ENCODE measurements at regions not wholly inside any gene's neighbourhood (a gene's known extent, or its start where the extent isn't known, plus 50 kb on each side); places are given as distances from the start of the nearest gene placed in this dataset.

DNA sequence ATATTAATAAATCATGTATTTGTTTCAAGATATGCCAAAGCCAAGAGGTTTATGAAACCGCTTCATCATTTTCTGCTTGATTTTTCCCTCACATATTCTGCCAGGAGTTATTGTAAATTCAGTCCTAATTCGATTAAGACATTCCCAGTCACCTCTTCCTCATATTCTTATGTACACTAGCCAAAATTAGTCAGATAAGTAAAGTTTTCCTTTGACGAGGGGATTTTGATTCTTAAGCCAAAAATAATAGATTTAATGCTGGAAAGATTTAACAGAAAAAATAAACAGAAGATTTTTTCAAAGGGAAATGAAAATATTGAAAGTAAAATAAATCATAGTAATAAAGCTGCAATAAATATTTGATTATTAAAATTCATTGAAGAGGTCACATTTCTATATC is 51.0 kb upstream of the VEGFC start:
- no peak for DNase-seq

DNA sequence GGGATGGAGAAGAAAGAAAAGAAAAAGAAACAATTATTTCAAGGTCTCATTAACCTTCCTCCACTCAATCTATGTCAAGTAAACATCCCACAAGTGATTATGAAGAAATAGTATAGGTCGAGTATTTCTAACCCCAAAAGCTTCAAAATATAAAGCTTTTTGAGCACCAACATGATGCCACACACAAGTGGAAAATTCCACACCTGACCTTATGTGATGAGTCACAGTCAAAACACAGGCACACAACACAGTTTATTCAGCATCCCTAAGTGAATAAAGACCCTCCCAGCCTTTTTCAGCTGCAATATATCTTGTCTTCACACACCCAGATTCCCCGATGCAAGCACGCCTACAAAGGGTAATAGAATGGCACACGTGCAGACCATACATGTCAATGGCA is 51.7 kb upstream of the VEGFC start:
- no peak for DNase-seq

- no peak for DNase-seq
These were observed 52.9 kb upstream of the VEGFC start for GRCh38 chr4:176845636-176846035.

DNA sequence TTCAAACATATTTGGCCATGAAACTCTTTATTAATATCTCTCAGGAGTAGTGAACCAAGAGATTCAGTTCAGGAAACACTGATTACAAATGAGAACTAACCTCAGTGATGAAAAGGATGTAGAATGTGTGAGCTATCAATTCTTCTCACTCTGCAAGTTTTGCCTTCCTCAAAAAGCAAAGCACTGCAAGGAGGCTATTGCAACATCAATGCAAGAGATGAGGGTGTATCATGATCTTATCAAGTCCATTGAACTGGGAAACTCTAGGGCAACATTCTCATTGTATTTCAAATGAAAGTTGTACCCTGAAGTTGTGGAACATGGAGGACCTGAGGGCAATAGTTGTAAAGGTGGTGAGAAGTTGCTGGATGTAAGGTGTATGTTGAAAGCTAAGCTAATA is 56.4 kb upstream of the VEGFC start:
- DNase-seq, result no peak

DNA sequence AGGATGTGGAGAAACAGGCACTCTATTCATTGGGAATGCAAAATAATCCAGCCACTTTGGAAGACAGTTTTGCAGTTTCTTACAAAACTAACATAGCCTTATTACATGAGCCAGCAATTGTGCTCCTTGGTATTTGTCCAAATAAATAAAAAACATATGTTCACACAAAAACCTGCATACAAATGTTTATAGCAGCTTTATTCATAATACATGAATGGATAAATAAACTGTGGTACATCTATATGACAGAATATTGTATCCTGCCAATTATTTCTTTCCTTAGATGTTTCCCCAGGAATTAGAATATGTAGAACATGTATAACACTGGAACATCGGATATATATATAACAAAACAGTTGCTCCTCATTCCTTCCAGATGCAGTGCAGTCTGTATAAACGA is 57.7 kb upstream of the VEGFC start:
- no peak for DNase-seq

DNA sequence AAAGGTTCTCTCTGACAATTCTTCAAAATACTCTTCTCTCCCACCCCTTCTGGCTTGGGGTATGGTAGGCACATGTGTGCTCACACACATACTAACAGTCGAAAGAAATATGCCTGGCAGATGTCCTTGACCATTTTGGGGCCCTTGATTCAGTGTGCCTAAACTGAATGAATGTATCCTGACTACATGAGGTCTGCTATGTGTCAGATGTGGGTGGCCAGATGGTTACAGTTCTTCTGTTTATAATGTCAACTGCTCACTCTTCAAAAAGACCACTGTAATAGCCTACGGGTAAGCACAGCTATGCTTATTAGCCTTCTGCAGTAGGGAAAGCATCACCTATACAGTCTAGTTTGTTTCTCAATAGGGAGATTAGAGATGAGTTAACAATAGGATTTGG is 63.7 kb upstream of the VEGFC start:
- DNase-seq, result no peak

- DNase-seq, result no peak
These were observed 66.1 kb upstream of the VEGFC start for GRCh38 chr4:176858839-176859238.

DNA sequence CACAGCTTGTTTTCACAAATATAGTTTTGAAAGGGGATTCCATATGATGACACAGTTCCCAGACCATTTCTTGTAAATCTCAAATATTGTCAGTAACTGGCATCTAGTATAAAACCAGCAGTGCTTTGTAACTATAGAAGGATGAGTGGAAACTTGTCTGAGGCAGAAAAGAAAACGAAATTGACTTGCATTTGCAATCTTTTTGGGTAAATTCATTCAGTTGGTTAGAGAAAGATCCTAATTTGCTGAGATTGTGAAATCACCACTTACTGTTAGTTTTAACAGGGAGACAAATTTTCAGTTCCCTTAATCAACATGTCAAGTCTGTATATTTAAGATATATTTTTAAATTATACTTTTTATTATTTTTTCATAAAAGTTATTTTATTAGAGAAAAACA is 71.5 kb upstream of the VEGFC start:
- no peak for DNase-seq

GRCh38 chr4:176868676-176869075 is 76.0 kb upstream of the VEGFC start:
- no peak for DNase-seq

GRCh38 chr4:176872461-176872860 is 79.7 kb upstream of the VEGFC start:
- DNase-seq, result no peak

DNA sequence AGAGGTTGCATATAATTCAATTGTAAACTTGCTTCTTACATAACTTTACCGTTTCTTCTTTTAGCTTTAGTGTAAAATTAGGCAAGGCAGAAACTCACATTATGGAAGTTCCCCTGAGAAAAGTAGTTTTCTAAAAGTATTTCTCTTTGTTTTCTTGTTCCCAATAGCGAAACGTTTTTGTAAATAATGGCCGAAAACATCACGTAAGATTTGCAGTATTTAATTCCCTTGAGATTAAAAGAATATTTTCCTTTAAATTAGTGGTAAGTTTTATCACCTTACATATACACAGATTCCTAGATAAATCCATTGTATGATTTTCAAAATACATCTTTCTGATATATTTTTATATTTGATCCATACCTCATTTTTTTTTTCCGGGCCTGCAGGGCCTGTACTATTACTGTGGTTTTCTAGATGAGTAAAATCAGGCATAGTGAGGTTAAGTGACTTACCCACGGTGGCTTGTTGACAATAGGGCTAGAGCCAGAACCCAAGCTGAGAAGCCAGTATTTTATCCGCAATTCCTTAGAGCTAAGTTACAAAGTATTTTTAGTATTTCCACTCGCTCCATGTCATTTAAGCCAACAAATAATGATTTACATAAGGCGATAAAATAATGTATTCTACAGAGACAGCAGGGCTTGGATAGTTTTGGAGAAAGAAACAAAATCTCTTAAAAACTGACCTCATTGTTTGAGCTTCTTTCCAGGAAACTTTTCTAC is 82.2 kb upstream of the VEGFC start:
- DNase-seq, result no peak

GRCh38 chr4:176875446-176875930 is 82.8 kb upstream of the VEGFC start:
- no peak for DNase-seq

GRCh38 chr4:176879380-176880116 is 86.8 kb upstream of the VEGFC start:
- no peak for DNase-seq

- no peak for DNase-seq
These were observed 89.5 kb upstream of the VEGFC start for GRCh38 chr4:176882206-176882605.

DNA sequence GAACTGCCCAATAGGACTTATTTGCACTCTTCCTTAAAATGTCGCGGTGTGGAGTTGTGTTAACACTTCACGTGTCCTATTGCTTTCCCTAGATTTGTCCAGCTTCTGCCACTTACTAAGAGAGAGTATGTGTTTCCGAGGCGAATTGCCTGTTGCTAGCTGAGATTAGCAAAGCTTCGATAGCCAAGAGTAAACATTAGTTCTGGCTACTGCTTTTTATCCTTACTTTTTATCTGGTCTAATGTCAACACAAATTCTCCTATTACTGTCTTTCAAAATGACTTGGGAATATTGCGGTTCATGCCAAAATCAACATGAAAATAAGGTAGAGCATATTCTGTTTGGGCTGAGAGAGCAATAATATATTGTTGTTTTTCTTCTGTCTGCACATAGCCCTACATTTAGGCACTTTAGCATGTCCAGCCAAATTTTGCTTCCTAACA is 90.4 kb upstream of the VEGFC start:
- DNase-seq, result no peak

GRCh38 chr4:176883681-176884418 is 91.1 kb upstream of the VEGFC start:
- no peak for DNase-seq

GRCh38 chr4:176885224-176885623 is 92.5 kb upstream of the VEGFC start:
- no peak for DNase-seq

DNA sequence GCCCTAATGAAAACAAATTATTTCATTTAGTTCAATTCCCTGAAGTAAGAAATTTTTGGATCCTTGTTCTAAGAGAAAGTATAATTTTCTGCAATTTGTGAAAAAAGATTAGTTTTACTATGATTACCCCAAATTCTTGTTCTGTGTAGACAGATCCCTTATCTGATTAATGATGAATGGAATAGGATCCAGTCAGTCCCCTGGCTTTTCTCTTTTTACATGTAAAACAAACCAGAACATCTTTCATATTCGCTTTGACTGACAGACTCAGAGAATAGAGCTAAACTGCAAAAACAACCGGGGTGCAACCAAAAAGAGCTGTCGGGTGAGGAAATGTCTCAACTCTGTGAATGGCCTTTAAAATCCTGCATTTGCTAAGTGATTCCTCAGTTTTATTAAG is 93.4 kb upstream of the VEGFC start:
- no peak for DNase-seq

GRCh38 chr4:176889776-176890175 is 97.1 kb upstream of the VEGFC start:
- DNase-seq, result no peak

- DNase-seq, result no peak
These were observed 101.8 kb upstream of the VEGFC start for GRCh38 chr4:176894498-176894897.

DNA sequence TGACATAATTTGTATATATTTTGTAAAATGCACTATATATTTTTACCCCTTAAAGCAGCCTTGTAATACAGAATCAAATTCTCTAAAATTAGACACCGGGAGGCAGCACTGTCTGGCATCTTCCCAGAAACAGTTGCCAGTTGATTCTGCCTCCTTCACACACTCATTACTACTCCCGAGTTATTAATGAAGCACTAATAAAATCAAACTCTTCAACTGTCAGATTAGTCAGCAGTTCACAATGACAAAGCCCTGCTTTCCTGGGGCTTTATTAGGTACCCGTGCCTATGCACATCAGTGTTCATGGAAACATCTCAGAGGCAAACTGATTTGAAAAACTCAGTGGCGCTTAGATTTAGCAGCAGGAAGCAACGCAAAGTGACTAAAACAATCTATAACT is 103.5 kb upstream of the VEGFC start:
- DNase-seq, result no peak

DNA sequence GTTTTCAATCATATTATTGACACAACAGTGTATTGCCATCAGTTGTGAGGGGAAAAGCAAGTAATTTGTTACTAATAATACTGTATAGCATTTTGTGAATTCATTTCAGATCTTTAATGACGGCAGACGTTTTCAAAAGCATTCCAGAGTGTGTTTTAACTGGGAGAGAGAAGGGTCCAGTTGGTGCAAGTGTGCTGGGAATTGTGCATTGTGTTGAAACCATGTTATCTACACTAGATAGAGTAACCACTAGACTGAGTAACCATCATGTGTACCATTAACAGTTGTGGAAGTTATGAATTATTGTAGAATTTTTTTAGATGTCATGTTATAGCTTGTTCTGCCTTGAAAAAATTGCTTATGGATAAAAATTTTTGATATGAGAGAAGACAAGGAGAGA is 104.5 kb upstream of the VEGFC start:
- DNase-seq, result no peak

- DNase-seq, result no peak
These were observed 106.1 kb upstream of the VEGFC start for GRCh38 chr4:176898791-176899190.
